ENCODE measurements at regions not wholly inside any gene's neighbourhood (a gene's known extent, or its start where the extent isn't known, plus 50 kb on each side); places are given as distances from the start of the nearest gene placed in this dataset.

DNA sequence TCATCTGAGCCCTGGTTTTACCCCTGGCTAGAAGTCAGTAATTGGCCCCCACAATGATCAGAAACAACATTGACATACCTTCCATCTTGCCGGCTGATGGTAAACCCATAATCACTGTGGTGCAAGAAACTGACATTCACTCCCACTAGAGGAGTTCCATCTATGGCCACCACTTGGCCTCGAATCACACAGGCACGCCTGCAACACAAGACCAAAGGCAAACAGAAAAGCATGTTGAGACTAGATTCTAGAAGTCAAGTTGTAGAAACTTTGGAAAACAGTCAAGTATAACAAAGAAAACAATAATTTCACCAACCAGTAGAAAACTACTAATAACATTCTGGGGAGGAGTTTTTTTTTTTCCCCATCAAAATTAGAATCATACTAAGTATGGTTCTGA, 183.4 kb downstream of the SH2D1A start:
- no peak for DNase-seq

- no peak for DNase-seq
Measured at GRCh38 chrX:124530803-124531202, 184.4 kb downstream of the SH2D1A start.

GRCh38 chrX:124534536-124534935, 188.2 kb downstream of the SH2D1A start:
- DNase-seq: no peak

DNA sequence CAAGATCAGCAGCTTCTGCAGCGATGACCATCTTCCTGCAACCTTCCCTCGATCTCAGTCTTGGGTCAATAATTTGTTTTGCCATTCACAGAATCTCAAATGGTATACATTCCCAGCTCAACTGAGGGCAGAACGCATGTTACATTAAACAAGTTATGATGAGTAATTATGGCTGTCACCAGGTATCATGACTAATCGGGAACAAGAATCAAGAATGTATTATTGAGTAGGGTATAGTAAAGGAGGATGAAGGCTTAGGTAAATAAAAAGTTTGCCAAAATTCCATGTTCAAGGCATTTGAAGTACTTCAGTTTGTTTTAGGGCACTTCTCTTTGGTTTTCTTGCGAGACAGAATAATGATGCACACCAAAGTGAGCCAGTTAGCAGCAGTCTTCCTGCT, 194.1 kb downstream of the SH2D1A start:
- DNase-seq: no peak

GRCh38 chrX:124548571-124548970, 202.2 kb downstream of the SH2D1A start:
- DNase-seq: no peak

- DNase-seq: no peak
Measured at GRCh38 chrX:124555036-124555595, 208.8 kb downstream of the SH2D1A start.

- DNase-seq: no peak
Measured at GRCh38 chrX:124557976-124558375, 211.6 kb downstream of the SH2D1A start.

GRCh38 chrX:124573468-124573867, 227.1 kb downstream of the SH2D1A start:
- DNase-seq: no peak

DNA sequence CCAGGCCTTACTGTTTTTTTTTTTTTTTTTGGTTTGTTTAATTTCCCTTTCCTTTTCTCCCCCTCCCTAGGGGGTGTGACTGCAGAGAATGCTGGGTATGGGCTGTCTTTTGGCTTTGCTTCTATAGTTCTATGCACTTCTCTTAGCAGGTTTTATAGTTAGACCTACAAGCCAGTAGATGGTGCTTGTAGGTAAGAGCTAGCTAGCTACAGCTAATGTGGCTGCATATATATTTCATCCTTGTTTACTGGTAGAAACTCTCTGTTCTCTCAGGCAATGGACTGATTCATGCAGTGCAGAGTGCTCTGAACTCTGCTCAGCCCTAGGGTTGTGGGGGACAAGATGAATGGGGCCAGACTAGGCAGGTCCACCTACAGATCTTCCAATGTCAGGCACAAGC, 246.4 kb downstream of the SH2D1A start:
- no peak for DNase-seq

GRCh38 chrX:124594017-124594651, 247.8 kb downstream of the SH2D1A start:
- no peak for DNase-seq

DNA sequence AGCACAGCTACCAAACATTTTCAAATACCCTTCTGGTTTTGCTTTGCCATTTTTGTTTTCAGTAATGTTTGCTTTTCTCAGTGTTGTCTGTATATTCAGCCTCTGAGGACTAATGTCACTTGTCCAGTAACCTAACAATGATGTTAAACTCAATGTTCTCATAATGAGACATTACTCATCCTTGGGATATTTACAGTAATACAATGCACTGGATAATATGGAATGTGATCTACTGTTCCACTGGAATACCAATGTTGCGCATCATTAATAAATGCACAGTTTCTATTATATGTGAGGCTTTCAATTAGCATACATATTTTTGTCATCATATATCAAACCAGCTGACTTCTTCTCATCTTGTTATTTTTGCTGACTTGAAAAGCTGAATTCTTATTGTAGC, 259.1 kb downstream of the SH2D1A start:
- DNase-seq: no peak

DNA sequence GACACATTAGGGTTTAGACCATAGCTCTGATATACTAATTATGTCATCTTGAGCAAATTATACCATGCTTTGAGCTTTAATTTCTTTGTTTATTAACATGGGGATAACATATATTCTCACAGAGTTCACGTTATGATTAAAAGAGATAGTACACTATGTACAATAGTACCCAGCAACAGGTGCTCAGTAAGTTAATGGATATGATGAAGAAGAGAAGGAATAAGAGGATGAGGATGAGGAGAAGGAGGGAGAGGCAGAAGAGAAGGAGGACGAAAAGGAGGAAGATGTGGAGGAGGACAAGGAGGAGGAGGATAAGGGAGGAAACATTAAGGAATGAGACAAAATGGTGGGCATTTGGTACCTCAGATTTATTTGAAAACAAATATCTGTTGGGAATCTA, 260.4 kb downstream of the SH2D1A start:
- no peak for DNase-seq

- no peak for DNase-seq
Measured at GRCh38 chrX:124619710-124620109, 273.3 kb downstream of the SH2D1A start.

- no peak for DNase-seq
Measured at GRCh38 chrX:124634363-124634762, 288.0 kb downstream of the SH2D1A start.

DNA sequence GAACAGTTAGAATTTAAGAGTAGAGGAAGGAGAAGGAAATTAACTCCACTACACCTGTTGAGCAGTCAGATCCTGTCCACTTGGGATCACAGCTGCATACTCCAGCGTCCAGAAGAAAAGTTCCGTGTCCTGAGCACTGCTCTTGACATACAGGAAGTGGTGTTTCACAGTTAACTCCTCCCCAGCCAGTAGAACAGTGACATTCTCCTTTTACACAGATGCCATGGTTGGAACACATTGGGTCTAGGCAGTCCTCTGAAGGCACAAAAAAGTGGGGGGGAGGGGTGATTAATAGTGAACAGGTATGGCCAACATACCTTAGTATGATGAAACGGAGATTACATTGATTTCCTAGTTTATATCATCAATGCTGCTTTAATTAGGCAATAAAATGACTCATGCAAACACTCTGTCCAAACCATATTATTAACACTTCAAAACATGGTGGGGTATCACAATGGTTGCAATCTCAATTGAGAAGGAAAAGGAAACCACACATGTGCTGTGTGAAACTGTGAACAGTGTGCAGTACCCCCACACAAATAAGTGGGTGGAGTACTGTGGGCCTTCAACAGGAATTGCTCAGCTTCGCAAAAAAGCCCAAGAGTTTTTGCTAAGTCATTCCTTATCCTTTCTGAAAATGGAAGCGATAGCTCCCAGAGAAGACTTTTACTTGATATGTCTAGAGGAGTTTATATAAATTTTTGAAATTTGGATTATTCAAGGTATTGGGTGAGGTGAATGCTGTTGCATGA, 295.6 kb downstream of the SH2D1A start:
- no peak for DNase-seq

DNA sequence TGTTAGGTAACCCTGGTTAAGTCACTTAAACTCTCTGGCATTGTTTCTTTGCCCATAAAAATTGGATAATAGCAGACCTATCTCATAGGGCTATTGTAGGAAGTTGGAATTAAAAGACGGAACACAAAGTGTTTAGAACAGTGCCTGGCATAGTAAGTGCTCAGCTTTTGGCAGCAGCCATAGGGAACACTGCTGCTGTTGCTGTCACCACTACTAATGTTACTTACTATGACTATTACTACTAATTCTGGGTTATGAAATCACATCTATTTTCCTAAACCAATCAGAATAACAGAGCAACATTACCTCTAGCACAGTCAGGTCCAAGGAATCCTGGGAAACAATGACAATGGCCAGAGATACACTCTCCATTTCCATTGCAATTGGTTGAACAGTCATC, 300.0 kb downstream of the SH2D1A start:
- DNase-seq: no peak

DNA sequence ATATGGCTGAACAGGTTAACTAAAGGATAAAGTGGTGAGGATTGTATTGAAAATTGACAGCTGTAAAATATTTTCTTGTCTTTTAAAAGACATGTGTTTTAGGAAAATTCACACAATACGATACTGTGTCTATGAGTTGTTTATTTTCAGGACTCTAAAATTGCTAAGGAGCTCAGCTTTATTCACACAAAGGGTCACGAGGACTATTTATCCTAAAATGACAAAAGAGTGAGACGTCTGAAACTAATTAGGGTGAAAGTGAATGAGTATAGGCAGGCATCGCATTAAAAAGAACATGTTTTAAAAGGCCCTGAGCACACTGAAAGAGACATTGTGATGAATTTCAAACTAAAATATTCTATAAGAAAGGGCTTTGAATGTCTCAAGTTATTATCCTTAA, 304.7 kb downstream of the SH2D1A start:
- no peak for DNase-seq

DNA sequence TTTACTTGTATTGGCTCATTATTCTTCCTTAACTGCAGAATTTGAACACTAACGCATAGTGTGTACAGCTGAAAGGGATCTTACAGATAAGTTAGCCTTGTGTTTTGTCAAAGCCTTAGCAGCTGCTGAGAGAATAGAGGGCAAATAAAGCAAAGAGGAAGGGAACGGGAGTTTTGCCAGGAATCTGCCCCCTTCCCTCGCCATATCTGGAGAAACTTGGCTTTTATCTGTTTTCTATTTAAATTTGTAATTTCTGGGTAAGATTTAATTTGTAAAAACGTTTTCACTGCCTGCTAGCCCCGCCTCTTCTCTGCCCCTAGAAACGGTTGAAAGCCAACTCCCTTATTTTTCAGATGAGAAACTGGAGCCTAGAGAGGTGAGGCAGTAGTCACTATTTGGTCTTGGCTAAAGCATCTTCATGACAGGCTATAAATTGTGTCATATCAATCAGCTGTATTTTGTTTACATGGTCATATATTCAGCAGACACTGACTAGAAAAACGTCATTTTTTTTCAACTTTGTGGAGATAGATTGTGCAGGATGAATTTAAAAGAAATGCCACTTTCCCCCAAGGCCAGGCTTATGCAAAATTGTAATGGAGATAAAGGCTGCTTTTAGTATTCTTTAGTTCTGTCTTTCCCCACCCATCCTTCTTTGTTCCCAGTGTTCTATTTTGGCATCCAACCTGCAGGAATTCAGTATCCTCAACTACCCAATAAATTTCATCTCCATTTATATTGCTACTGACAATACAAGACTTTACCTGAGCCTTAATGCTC, 319.4 kb downstream of the SH2D1A start:
- DNase-seq: no peak

DNA sequence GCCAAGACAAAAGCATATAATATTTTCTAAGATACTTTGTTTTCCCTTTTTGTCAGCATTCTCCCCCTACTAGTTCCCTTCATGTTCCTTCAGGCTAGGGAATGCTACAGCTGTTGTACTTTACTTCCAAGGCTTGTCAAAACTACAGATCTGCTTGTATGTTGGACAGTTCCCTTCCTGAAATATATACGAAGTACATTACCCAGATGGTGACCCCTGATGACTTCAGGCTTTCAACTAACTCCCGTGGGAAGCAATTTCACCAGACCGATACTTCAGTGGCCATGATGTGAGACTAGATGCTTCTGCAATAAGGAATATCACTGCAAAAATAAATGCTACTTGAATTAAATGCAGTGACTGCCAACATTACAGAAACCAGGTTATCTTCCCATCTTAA, 332.8 kb downstream of the SH2D1A start:
- no peak for DNase-seq

- DNase-seq: no peak
Measured at GRCh38 chrX:124680287-124680686, 333.9 kb downstream of the SH2D1A start.

DNA sequence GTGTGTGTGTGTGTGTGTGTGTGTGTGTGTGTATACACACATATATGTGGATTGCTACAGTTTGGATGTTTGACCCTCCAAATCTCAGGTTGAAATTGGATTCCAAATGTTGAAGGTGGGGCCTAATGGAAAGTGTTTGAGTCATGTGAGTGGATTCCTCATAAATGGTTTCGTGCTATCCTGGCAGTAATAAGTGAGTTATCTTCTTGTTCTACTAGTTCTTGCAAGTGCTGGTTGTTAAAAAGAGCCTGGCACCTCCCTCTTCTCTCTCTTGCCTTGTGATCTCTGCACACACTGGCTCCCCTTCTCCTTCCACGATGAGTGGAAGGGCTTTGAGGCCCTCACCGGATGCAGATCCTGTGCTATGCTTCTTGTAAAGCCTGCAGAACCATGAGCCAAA, 344.1 kb downstream of the SH2D1A start:
- DNase-seq: no peak

- no peak for DNase-seq
Measured at GRCh38 chrX:124699876-124700275, 353.5 kb downstream of the SH2D1A start.

DNA sequence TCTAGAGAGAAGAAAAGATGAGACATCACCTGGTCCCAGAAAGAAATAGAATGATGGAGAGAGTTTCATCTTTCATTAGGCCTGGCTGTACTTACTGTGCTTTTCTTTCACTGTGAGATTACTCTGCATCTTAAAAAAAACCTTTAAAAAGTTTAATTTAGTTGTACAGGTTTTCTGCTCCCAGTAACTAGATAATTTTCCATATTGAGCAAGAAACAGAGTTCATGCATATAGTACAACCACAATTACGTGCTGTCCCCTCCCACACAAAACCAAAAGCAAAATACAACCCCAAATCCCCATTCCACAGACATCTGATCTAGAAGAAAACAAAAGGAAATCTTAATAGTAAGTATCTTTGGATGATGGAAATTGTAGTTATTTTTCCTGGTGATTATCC, 371.2 kb downstream of the SH2D1A start:
- no peak for DNase-seq

GRCh38 chrX:124719060-124719459, 372.7 kb downstream of the SH2D1A start:
- no peak for DNase-seq

Data from stimulated activated CD4-positive, alpha-beta T cell treated with anti-CD3 and anti-CD28 coated beads, Interleukin-4, amount 100 ng/mL, for 24 hours (primary cell).